GM12865 (cell line): ENCODE measurements at regions not wholly inside any gene's neighbourhood (a gene's known extent, or its start where the extent isn't known, plus 50 kb on each side); places are given as distances from the start of the nearest gene placed in this dataset.

Source experiments
- DNase-seq: peaks from one replicate; pipeline ENCODE4 v3.0.0; 2010; ENCODE audit warnings: low read depth
- H3K4me3 ChIP-seq: 2 replicates; pipeline ENCODE4 v1.5.1; 2011; ENCODE audit warnings: mild to moderate bottlenecking, low read depth, low read length, control low read depth
- TF ChIP-seq, protein P1 (sequence below): IDR thresholded peaks from 2 replicates; pipeline ENCODE4 v1.5.1; 2011; ENCODE audit warnings: low read length, control low read depth, low read depth, inconsistent platforms; ENCODE audit not compliant: insufficient read depth; ENCODE audit errors: missing control alignments

DNA sequence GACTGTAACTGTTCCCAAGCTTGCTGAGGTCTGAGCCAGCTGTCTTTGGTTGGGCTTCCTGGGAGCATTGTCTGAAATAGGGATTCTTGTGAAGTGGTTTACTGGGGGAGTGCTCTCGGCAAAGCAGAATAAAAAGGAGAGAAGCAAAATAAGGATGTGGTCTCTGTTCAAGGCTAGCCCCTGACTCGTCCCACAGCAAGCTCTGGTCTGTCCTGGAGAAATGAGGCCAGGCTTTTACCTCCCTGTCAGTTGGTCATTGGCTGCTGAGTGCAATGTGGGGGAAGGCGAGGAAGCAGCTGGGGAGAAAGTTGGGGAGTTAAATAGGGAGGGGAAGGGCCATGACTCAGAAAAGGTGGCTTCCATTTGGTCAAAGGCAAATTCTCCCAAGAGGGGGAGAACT is 303.9 kb upstream of the DUSP10 start:
- no peak for DNase-seq
- TF ChIP-seq, protein P1, sequence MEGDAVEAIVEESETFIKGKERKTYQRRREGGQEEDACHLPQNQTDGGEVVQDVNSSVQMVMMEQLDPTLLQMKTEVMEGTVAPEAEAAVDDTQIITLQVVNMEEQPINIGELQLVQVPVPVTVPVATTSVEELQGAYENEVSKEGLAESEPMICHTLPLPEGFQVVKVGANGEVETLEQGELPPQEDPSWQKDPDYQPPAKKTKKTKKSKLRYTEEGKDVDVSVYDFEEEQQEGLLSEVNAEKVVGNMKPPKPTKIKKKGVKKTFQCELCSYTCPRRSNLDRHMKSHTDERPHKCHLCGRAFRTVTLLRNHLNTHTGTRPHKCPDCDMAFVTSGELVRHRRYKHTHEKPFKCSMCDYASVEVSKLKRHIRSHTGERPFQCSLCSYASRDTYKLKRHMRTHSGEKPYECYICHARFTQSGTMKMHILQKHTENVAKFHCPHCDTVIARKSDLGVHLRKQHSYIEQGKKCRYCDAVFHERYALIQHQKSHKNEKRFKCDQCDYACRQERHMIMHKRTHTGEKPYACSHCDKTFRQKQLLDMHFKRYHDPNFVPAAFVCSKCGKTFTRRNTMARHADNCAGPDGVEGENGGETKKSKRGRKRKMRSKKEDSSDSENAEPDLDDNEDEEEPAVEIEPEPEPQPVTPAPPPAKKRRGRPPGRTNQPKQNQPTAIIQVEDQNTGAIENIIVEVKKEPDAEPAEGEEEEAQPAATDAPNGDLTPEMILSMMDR, result no peak
- no peak overlapping the region for H3K4me3 ChIP-seq

DNA sequence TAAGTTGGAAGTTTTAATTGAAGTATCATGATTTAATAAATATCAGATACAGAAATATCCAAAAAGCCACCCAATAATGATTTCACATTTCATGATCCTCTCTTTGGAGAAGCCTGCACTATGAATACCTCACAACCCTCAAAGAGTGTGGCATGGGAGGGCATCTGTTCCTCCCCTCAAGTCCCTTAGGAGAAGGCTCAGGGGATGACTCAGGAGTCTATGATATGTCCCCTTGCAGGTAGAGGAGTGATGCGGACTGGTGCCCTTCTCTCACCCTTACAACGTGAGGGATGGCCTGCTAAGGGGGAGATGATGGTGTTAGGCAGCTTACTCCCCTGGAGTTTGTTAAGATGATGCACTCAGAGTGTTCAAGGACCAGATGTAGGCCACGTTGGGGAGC is 303.3 kb upstream of the DUSP10 start:
- TF ChIP-seq, protein P1, result no peak
- H3K4me3 ChIP-seq, result no peak overlapping the region

GRCh38 chr1:222043444-222044292 is 301.8 kb upstream of the DUSP10 start:
- no peak for DNase-seq
- TF ChIP-seq, protein P1, result no peak
- no peak overlapping the region for H3K4me3 ChIP-seq

More for the DNA sequence above, 303.3 kb upstream of the DUSP10 start:
- DNase-seq, result no peak

GRCh38 chr1:222042120-222042519 is 300.2 kb upstream of the DUSP10 start:
- TF ChIP-seq, protein P1, result no peak
- H3K4me3 ChIP-seq, result no peak overlapping the region
- no peak for DNase-seq

DNA sequence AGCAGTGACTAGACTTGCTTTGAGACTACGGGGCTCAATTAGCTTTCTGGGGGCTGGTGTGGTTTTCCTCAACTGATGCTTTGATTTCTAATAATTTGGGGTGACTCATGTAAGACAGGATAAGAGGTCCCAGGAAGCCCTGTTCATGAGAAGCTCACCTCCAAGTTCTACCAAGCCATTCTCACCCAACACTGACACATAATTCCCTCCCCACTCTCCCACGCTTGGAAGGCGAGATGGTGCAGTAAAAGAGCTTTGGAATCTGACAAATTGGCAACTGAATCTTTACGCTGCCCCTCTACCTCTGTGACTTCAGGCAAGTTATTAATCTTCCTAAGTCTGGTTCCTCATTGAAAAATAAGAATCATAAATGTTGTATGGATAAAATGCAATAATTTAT is 299.1 kb upstream of the DUSP10 start:
- TF ChIP-seq, protein P1, result no peak
- DNase-seq, result no peak
- no peak overlapping the region for H3K4me3 ChIP-seq

DNA sequence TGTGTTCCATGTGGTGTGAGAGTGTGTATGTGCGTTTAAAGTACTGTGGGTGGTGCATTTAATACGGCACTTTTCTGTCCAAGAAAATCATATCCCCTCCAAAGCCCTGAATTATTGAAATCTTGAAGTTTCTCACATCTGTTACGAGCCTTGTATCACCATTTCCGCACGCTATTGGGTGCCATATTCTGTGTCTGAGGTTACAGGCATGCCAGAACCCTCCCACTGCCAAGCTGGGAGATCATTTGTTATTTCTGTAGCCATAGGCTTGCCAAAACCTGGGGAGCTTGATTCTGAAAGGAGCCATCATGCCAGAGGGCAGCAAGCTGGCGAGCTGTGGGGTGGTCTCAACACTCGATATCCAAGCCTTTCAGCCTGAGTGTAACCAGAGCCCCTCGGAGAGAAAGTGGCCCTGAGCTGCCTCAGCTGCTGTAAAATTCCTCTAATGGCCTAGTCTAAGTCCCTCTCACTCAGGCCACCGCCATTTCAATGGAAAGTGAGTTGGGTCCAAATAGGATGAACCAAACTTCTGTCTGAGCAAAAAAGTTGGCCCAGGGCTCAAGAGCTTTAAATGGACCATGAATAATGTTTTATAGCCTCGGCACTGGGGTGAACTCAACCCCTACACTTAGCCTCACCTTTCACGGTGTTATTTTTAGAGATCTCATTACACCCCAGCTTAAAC is 298.4 kb upstream of the DUSP10 start:
- TF ChIP-seq, protein P1, result no peak
- no peak overlapping the region for H3K4me3 ChIP-seq
- no peak for DNase-seq
